Cardiac fibroblast (primary cell): ENCODE measurements at regions not wholly inside any gene's neighbourhood (a gene's known extent, or its start where the extent isn't known, plus 50 kb on each side); places are given as distances from the start of the nearest gene placed in this dataset.

Source experiments
- DNase-seq, 2 donors: peaks; one replicate each; pipeline versions ENCODE4 v3.0.0 to v3.0.0-alpha.2; 2010; ENCODE audit warnings: low read depth in 2 of 2
- H3K4me3 ChIP-seq, 2 donors: replicated peaks in 1 of 2; 1 replicate in 1 of 2; 2 replicates in 1 of 2; pipeline ENCODE4 v1.5.1; 2011; ENCODE audit warnings: low read depth in 2 of 2, low read length in 2 of 2, mild to moderate bottlenecking in 2 of 2, moderate library complexity in 1 of 2
- TF ChIP-seq, protein P1 (sequence below): IDR thresholded peaks from one replicate; pipeline ENCODE4 v1.5.1; 2011; ENCODE audit warnings: low read depth, mild to moderate bottlenecking, low read length, inconsistent platforms

DNA sequence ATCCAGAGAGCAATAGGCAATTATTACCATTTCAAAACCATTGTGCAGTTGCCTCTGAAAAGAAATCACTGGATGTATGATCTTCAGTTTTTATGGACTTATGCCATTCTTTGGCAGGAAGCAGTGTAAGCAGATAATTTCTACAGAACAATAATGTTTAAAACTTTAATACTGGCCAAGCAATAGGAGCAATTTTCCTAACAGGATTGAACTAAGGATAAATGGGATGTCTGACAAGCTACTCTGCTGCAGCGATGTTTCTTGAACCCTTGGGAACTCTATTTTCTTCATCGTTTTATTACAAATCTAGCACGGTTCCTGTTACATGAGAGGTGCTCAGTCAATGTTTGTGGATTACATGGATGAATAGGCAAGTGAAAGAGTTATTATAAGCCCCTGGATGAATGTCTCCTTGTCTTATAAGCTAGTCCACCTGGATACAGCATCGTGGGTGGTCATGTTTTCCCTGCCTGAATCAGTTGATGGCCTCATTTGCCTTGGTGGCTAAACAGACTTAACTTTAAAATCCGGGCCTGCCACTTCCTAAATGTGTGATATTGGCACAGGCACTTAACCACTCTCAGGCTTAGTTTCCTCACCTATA, 68.2 kb upstream of the MDM1 start:
- no peak for DNase-seq
- H3K4me3 ChIP-seq, result no peak overlapping the region
- TF ChIP-seq, protein P1, sequence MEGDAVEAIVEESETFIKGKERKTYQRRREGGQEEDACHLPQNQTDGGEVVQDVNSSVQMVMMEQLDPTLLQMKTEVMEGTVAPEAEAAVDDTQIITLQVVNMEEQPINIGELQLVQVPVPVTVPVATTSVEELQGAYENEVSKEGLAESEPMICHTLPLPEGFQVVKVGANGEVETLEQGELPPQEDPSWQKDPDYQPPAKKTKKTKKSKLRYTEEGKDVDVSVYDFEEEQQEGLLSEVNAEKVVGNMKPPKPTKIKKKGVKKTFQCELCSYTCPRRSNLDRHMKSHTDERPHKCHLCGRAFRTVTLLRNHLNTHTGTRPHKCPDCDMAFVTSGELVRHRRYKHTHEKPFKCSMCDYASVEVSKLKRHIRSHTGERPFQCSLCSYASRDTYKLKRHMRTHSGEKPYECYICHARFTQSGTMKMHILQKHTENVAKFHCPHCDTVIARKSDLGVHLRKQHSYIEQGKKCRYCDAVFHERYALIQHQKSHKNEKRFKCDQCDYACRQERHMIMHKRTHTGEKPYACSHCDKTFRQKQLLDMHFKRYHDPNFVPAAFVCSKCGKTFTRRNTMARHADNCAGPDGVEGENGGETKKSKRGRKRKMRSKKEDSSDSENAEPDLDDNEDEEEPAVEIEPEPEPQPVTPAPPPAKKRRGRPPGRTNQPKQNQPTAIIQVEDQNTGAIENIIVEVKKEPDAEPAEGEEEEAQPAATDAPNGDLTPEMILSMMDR, result no peak

DNA sequence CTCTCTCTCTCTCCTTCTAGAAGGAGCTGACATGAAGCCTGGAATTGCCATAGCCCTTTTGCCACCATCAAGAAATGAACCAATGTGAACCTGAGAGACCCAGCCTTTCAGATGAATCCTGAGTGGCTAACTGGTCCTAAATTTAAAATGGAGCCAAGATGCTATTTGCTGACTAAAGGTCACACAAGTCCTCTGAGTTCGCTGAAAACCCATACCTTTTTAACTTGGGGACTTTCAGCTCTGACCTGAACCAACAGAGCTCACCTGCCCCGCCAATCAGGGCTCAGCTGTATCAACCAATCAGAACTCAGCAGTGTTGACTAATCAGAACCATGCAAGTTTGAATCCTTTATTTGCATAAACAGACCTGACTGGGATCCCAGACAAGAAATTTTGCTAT, 70.3 kb upstream of the MDM1 start:
- DNase-seq, result no peak
- TF ChIP-seq, protein P1, result no peak
- H3K4me3 ChIP-seq, result no peak overlapping the region

DNA sequence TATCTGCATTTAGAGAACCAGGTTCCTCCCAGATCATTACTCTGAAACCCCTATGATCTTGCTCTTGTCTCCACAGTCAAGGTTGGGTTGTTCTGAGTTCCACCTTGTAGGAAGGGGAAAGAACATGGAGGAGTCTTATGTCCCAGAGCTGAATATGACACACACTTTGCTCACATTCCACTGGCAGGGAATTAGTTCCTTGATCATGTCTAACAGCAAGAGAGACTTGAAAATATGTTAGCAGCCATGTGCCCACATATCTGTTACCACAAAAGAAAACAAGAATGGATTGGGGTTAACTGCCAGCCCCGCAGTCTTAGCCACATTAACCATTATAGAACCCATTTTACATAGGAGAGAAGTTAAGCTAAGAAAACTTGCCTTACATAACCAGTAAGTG, 71.1 kb upstream of the MDM1 start:
- DNase-seq, result peak in 1 of 2 donors; percentile 19
- TF ChIP-seq, protein P1, result no peak
- H3K4me3 ChIP-seq, result no peak overlapping the region

DNA sequence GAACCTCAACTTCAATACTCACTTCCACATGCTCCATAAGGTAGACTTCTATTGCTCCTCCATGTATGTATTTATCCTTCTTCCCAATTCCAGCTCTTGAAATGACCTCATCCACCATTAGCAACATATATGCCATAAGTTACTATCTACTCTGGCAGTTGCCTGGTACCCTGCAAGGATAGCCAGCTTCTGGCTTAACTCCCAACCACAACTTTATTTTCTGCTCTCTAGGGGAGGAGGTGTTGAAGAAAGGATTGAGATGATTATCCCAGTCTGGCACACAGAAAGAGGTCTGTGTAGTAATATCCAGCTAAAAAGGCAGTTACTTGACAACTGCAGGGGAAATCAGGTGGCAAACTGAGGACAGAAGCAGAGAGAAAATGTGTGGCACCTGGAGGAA, 71.5 kb upstream of the MDM1 start:
- TF ChIP-seq, protein P1, result no peak
- H3K4me3 ChIP-seq, result no peak overlapping the region
- peak in 1 of 2 donors; percentile 63 for DNase-seq

DNA sequence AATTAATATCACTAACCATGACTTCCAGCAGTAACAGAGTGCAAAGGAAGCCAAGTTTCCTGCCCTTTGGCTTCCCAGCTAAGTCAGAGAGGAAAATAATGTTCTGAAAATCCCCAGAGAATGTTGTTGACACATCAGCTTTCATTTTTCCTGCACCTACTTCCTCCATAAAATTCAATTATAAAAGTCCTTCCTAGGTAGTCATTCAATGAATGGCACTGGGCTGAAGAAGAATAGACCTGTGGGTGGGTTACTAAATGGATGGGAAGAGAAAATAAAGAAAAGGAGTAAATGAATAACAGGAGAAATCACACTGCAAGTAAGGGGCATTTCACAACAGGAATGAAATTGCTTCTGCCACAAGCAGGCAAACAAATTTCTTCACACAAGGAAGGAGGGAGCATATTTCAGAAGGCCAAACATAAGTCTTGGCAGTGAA, 73.2 kb upstream of the MDM1 start:
- no peak overlapping the region for H3K4me3 ChIP-seq

DNA sequence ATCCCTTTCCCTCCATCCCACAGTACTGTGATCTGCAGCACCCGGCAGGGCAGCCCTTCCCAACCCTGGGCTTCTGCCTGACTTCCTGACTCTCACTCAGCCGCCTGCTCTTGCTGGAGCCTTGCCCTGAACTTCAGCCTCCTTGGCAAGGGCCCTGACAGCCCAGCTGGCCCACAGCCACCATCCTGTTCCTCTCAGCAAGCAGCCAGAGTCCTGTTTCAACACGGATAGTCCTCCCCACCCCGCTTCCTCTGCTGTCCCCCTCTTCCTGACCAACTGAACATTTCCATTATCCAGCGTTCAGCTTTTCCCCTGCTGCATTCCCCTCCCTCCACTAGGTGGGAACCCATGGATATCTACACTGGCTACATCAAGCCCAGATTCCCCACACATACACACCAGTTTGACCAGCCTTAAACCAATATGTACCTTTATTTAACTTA, 74.0 kb upstream of the MDM1 start:
- DNase-seq, result peak; percentile 91 to 99
- H3K4me3 ChIP-seq, result no peak overlapping the region
- TF ChIP-seq, protein P1, result peak; percentile 54

More for the DNA sequence above, 73.2 kb upstream of the MDM1 start:
- TF ChIP-seq, protein P1, result no peak
- peak; percentile 55 to 59 for DNase-seq

DNA sequence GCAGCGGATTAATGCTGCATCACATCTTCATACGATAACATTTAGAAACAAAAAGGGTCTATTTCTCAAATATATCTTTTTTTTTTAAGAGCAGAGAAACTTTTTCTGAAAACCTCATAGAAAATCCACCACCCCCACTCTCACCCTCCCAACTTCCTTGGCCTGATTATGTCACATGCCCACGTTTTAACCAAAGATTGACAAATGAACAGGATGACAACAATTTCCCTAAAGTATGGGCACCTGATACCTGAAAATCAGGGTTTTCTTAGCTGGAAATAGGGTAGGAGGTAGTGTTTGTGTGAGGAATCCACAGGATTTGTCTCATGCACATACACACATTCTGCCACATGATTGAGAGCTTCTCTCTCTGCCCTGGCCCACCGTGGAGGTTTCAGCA, 74.7 kb upstream of the MDM1 start:
- H3K4me3 ChIP-seq, result no peak overlapping the region
- TF ChIP-seq, protein P1, result no peak
- no peak for DNase-seq
